Testis (tissue), 2 donors: ENCODE measurements at regions not wholly inside any gene's neighbourhood (a gene's known extent, or its start where the extent isn't known, plus 50 kb on each side); places are given as distances from the start of the nearest gene placed in this dataset.

Source experiments
- DNase-seq: peaks from one replicate; pipeline ENCODE4 v3.0.0-alpha.2; 2019
- H3K27ac ChIP-seq, 2 donors: fragments of 200-600 bp; sonication (generic); one replicate each; pipeline ENCODE4 v1.5.1; 2019
- H3K27me3 ChIP-seq: fragments of 200-600 bp; sonication (generic); one replicate; pipeline ENCODE4 v1.5.1; 2019
- H3K36me3 ChIP-seq: fragments of 200-600 bp; sonication (generic); one replicate; pipeline ENCODE4 v1.5.1; 2017; ENCODE audit warnings: low read depth; ENCODE audit errors: missing control alignments
- H3K4me1 ChIP-seq: fragments of 200-600 bp; sonication (generic); one replicate; pipeline ENCODE4 v1.5.1; 2019
- H3K4me3 ChIP-seq, 2 donors: fragments of 200-600 bp; sonication (generic); one replicate each; pipeline ENCODE4 v1.5.1; 2017 to 2019
- H3K9me3 ChIP-seq: fragments of 200-600 bp; sonication (generic); one replicate; pipeline ENCODE4 v1.5.1; 2017
- CTCF ChIP-seq, 3 experiments: fragments of 450-650 bp in 2 of 3; fragments of 200-600 bp in 1 of 3; sonication (generic) in 1 of 3; IDR thresholded peaks; one replicate each; pipeline ENCODE4 v1.5.1; 2016 to 2019; ENCODE audit warnings: antibody characterized with exemption in 3 of 3, mild to moderate bottlenecking in 2 of 3, moderate library complexity in 1 of 3
- POLR2A ChIP-seq: fragments of 450-650 bp; IDR thresholded peaks from one replicate; pipeline ENCODE4 v1.6.1; 2017; ENCODE audit warnings: antibody characterized with exemption, mild to moderate bottlenecking, moderate library complexity
- WGBS, 2 donors: methylation state at CpG; one replicate each; pipeline ENCODE4 v1.1.5; 2018; 5-methylcytosine and 5-hydroxymethylcytosine counted together
- intact Hi-C: fragments of 100-400 bp; cut with DNase I; formaldehyde crosslinking; loops from one replicate; pipeline ENCODE4 v1.15.1; 2023; ENCODE audit warnings: low total_unique reads

- H3K27ac ChIP-seq, result peak overlapping the region; percentile 10 to 73
- no peaks in the 10 kb centered on the region for H3K27me3 ChIP-seq
- no peaks in the 10 kb centered on the region for H3K36me3 ChIP-seq
- peaks cover 5% of the 10 kb centered on the region for H3K4me1 ChIP-seq
- intact Hi-C loops, result no loop called here
- H3K4me3 ChIP-seq, result no peak overlapping the region
- 46 to 48% methylated on average over 9 of the region's 9 CpGs for WGBS, 2 donors
- TF ChIP-seq CTCF (IDR thresholded peaks at IDR 0.05) (no peak), POLR2A (no peak)
- peak; percentile 22 for DNase-seq
- H3K9me3 ChIP-seq, result no peaks in the 10 kb centered on the region
Observed at GRCh38 chr17:12318571-12319266, 298.0 kb downstream of the MAP2K4 start.

- H3K4me1 ChIP-seq, result peaks cover 5% of the 10 kb centered on the region
- DNase-seq, result no peak
- no peak for TF ChIP-seq POLR2A
- TF ChIP-seq CTCF (IDR thresholded peaks at IDR 0.05), result no peak
- no peaks in the 10 kb centered on the region for H3K36me3 ChIP-seq
- H3K27ac ChIP-seq, result no peak overlapping the region
- 66 to 72% methylated on average over 4 of the region's 4 CpGs for WGBS, 2 donors
- intact Hi-C loops, result no loop called here
- H3K4me3 ChIP-seq, result no peak overlapping the region
- no peaks in the 10 kb centered on the region for H3K27me3 ChIP-seq
- no peaks in the 10 kb centered on the region for H3K9me3 ChIP-seq
Observed at GRCh38 chr17:12320286-12320685, 299.6 kb downstream of the MAP2K4 start.

GRCh38 chr17:12328204-12328603 is 307.5 kb downstream of the MAP2K4 start:
- H3K27me3 ChIP-seq, result no peaks in the 10 kb centered on the region
- H3K9me3 ChIP-seq, result no peaks in the 10 kb centered on the region
- no peaks in the 10 kb centered on the region for H3K36me3 ChIP-seq
- TF ChIP-seq POLR2A (no peak), CTCF (IDR thresholded peaks at IDR 0.05) (no peak)
- no peak for DNase-seq
- 82 to 85% methylated on average over 2 of the region's 2 CpGs for WGBS, 2 donors
- intact Hi-C loops, result no loop called here
- no peak overlapping the region for H3K4me3 ChIP-seq
- H3K4me1 ChIP-seq, result no peaks in the 10 kb centered on the region
- H3K27ac ChIP-seq, result no peak overlapping the region

- intact Hi-C loops, result no loop called here
- H3K9me3 ChIP-seq, result no peaks in the 10 kb centered on the region
- no peak overlapping the region for H3K27ac ChIP-seq
- no peak for TF ChIP-seq CTCF (IDR thresholded peaks at IDR 0.05)
- no peak for TF ChIP-seq POLR2A
- H3K36me3 ChIP-seq, result no peaks in the 10 kb centered on the region
- H3K27me3 ChIP-seq, result no peaks in the 10 kb centered on the region
- no peaks in the 10 kb centered on the region for H3K4me1 ChIP-seq
- H3K4me3 ChIP-seq, result no peak overlapping the region
- no peak for DNase-seq
- WGBS, 2 donors, result 79% methylated on average over 1 of the region's 1 CpG
Observed at GRCh38 chr17:12330456-12330855, 309.8 kb downstream of the MAP2K4 start.

- Histone ChIP-seq H3K36me3 (no peaks in the 10 kb centered on the region), H3K27ac (no peak overlapping the region), H3K4me3 (no peak overlapping the region), H3K4me1 (no peaks in the 10 kb centered on the region), H3K9me3 (no peaks in the 10 kb centered on the region), H3K27me3 (no peaks in the 10 kb centered on the region)
- TF ChIP-seq POLR2A (no peak), CTCF (IDR thresholded peaks at IDR 0.05) (no peak)
- WGBS, 2 donors, result 86 to 92% methylated on average over 2 of the region's 2 CpGs
- no peak for DNase-seq
- intact Hi-C loops, result no loop called here
Observed at GRCh38 chr17:12341328-12341727, 320.7 kb downstream of the MAP2K4 start.
